B cell (primary cell): ENCODE measurements at regions not wholly inside any gene's neighbourhood (a gene's known extent, or its start where the extent isn't known, plus 50 kb on each side); places are given as distances from the start of the nearest gene placed in this dataset.

ENCODE experiments used
- ATAC-seq: fragments of 200-7000 bp; cut with Tn5 transposase; one replicate; pipeline ENCODE4 v1.10.0; 2021; ENCODE audit warnings: low read depth, mild to moderate bottlenecking, moderate number of reproducible peaks, moderate library complexity
- CTCF ChIA-PET: fragments of 350-600 bp; sonication (Branson Sonifier 250); formaldehyde crosslinking; loops from one replicate; lab custom pipeline; 2021; ENCODE audit warnings: antibody characterized with exemption, inconsistent platforms; lab: Charles Lee
- POLR2A ChIA-PET: fragments of 350-600 bp; sonication (Branson Sonifier 250); formaldehyde crosslinking; loops from one replicate; lab custom pipeline; 2021; ENCODE audit warnings: antibody characterized with exemption; lab: Charles Lee
- DNase-seq: peaks from one replicate; pipeline ENCODE4 v3.0.0; 2013
- H2AFZ ChIP-seq: 2 replicates; pipeline ENCODE4 v1.6.1; 2012; ENCODE audit warnings: mild to moderate bottlenecking, low read depth, low read length; ENCODE audit not compliant: insufficient read depth, poor library complexity, severe bottlenecking
- H3K27ac ChIP-seq, 2 donors: 1 replicate in 1 of 2; 2 replicates in 1 of 2; pipeline ENCODE4 v1.5.1; 2012 to 2013; ENCODE audit warnings: low read length in 2 of 2, mild to moderate bottlenecking in 2 of 2, moderate library complexity in 1 of 2
- H3K27me3 ChIP-seq, 4 experiments: fragments of 200-600 bp in 1 of 4; sonication (generic) in 1 of 4; replicated peaks in 1 of 4; 1 replicate in 2 of 4; 2 replicates in 2 of 4; pipeline versions ENCODE4 v1.6.1 to v1.7.0; 2013 to 2016; ENCODE audit warnings: low read length in 3 of 4, mild to moderate bottlenecking in 2 of 4, mixed read lengths in 1 of 4, moderate library complexity in 1 of 4; ENCODE audit not compliant: insufficient read depth in 4 of 4, control insufficient read depth in 3 of 4; ENCODE audit errors: control extremely low read depth in 1 of 4
- H3K36me3 ChIP-seq, 2 experiments: replicated peaks in 1 of 2; 1 replicate in 1 of 2; 2 replicates in 1 of 2; pipeline versions ENCODE4 v1.6.1 to v1.7.1; 2013; ENCODE audit warnings: low read length in 1 of 2; ENCODE audit not compliant: insufficient read depth in 2 of 2, control insufficient read depth in 1 of 2; ENCODE audit errors: control extremely low read depth in 1 of 2, extremely low read depth in 1 of 2
- H3K4me1 ChIP-seq, 2 donors: fragments of 200-600 bp in 1 of 2; sonication (generic) in 1 of 2; 1 replicate in 1 of 2; 2 replicates in 1 of 2; pipeline versions ENCODE4 v1.5.1 to v1.6.1; 2013 to 2017; ENCODE audit warnings: low read length in 2 of 2; ENCODE audit not compliant: control insufficient read depth in 2 of 2, insufficient read depth in 2 of 2
- H3K4me2 ChIP-seq: replicated peaks from 2 replicates; pipeline ENCODE3; 2012; ENCODE audit warnings: mild to moderate bottlenecking, low read depth, low read length; ENCODE audit not compliant: poor library complexity, severe bottlenecking
- H3K4me3 ChIP-seq, 5 experiments: fragments of 200-600 bp in 1 of 5; sonication (generic) in 1 of 5; 1 replicate in 3 of 5; 2 replicates in 2 of 5; pipeline versions ENCODE4 v1.5.1 to v1.7.0; 2011 to 2016; ENCODE audit warnings: low read length in 4 of 5, mild to moderate bottlenecking in 4 of 5, low read depth in 2 of 5, control low read depth in 1 of 5, moderate library complexity in 1 of 5; ENCODE audit not compliant: insufficient read depth in 1 of 5; ENCODE audit errors: control extremely low read depth in 1 of 5, extremely low read depth in 1 of 5
- H3K79me2 ChIP-seq: fragments of 200-600 bp; sonication (generic); one replicate; pipeline ENCODE4 v1.6.0; 2016; ENCODE audit warnings: low read length; ENCODE audit not compliant: control insufficient read depth, insufficient read depth
- H3K9ac ChIP-seq: fragments of 200-600 bp; sonication (generic); 2 replicates; pipeline ENCODE4 v1.6.1; 2017; ENCODE audit warnings: mild to moderate bottlenecking, low read length, moderate library complexity
- H3K9me3 ChIP-seq, 3 donors: one replicate each; pipeline versions ENCODE4 v1.6.1 to v1.7.1; 2013; ENCODE audit warnings: low read length in 2 of 3; ENCODE audit not compliant: control insufficient read depth in 2 of 3, insufficient read depth in 1 of 3; ENCODE audit errors: control extremely low read depth in 1 of 3
- H4K20me1 ChIP-seq: 2 replicates; pipeline ENCODE4 v1.6.0; 2012; ENCODE audit warnings: mild to moderate bottlenecking, low read length; ENCODE audit not compliant: insufficient read depth, control insufficient read depth, poor library complexity, severe bottlenecking
- H3K27ac Mint-ChIP-seq: one replicate; pipeline ENCODE4 v1.8.0; 2021; ENCODE audit warnings: mixed read lengths
- H3K27me3 Mint-ChIP-seq: one replicate; pipeline ENCODE4 v1.8.0; 2021; ENCODE audit warnings: mixed read lengths
- H3K4me1 Mint-ChIP-seq: one replicate; pipeline ENCODE4 v1.8.0; 2021; ENCODE audit warnings: mixed read lengths
- H3K4me3 Mint-ChIP-seq: one replicate; pipeline ENCODE4 v1.8.0; 2021; ENCODE audit warnings: mixed read lengths
- H3K9me3 Mint-ChIP-seq: one replicate; pipeline ENCODE4 v1.8.0; 2022; ENCODE audit warnings: mixed read lengths; ENCODE audit not compliant: insufficient read depth
- CTCF ChIP-seq: fragments of 200-600 bp; IDR thresholded peaks from one replicate; pipeline ENCODE4 v1.8.0; 2022; ENCODE audit warnings: antibody characterized with exemption, mild to moderate bottlenecking
- EZH2 ChIP-seq: IDR thresholded peaks from 2 replicates; pipeline ENCODE4 v1.6.1; 2012; ENCODE audit warnings: borderline replicate concordance, low read depth, mild to moderate bottlenecking, moderate library complexity, low read length; ENCODE audit not compliant: insufficient read depth, poor library complexity, severe bottlenecking
- WGBS: methylation state at CpG from one replicate; pipeline ENCODE4 v1.1.5; 2013; ENCODE audit warnings: missing lambda C conversion rate; ENCODE audit not compliant: insufficient coverage; 5-methylcytosine and 5-hydroxymethylcytosine counted together
- intact Hi-C: fragments of 100-400 bp; cut with micrococcal nuclease; formaldehyde crosslinking; loops from one replicate; pipeline ENCODE4 v1.10.0; 2022

- CTCF ChIA-PET, result interaction anchor here (0.7 to 5.1 kb wide), 4 partner anchors 27 to 1265 kb away, joined by 3 to 36 read pairs (median 6); partner anchors contain the start of gene SOCS2
- Histone ChIP-seq H3K4me2 (no peak overlapping the region), H3K4me3 (no peak overlapping the region), H3K9me3 (no peaks in the 10 kb centered on the region), H3K4me1 (no peaks in the 10 kb centered on the region), H3K9ac (no peak overlapping the region), H3K27me3 (peaks cover 0 to 7% (median 2%) of the 10 kb centered on the region in 4 experiments), H3K79me2 (no peaks in the 10 kb centered on the region), H2AFZ (no peak overlapping the region), H3K36me3 (no peaks in the 10 kb centered on the region), H4K20me1 (no peaks in the 10 kb centered on the region), H3K27ac (no peak overlapping the region)
- ATAC-seq (no peak), DNase-seq (no peak)
- WGBS, result 84% methylated on average over 9 of the region's 14 CpGs
- Mint-ChIP-seq H3K27me3 (peaks cover 39% of the 10 kb centered on the region), H3K4me3 (no peak overlapping the region), H3K9me3 (no peaks in the 10 kb centered on the region), H3K4me1 (no peaks in the 10 kb centered on the region), H3K27ac (no peak overlapping the region)
- POLR2A ChIA-PET, result no interaction called here
- TF ChIP-seq CTCF (no peak), EZH2 (no peak)
- intact Hi-C loops, result no loop called here
These were observed 74.0 kb upstream of the PLXNC1 start for GRCh38 chr12:94074216-94074979.

GRCh38 chr12:94074980-94075629, 73.3 kb upstream of the PLXNC1 start:
- intact Hi-C loops, result no loop called here
- no peak overlapping the region for H3K27ac Mint-ChIP-seq
- H3K36me3 ChIP-seq, result no peaks in the 10 kb centered on the region
- H3K27ac ChIP-seq, result no peak overlapping the region
- H3K9me3 Mint-ChIP-seq, result no peaks in the 10 kb centered on the region
- H2AFZ ChIP-seq, result no peak overlapping the region
- no peaks in the 10 kb centered on the region for H3K79me2 ChIP-seq
- ChIA-PET CTCF (interaction anchor here (0.7 to 5.1 kb wide), 5 partner anchors 27 to 1265 kb away, joined by 3 to 36 read pairs (median 7); partner anchors contain the start of gene SOCS2), POLR2A (no interaction called here)
- WGBS, result 59% methylated on average over 5 of the region's 5 CpGs
- H4K20me1 ChIP-seq, result no peaks in the 10 kb centered on the region
- H3K4me1 Mint-ChIP-seq, result no peaks in the 10 kb centered on the region
- H3K4me1 ChIP-seq, result no peaks in the 10 kb centered on the region
- ATAC-seq, result no peak
- peaks cover 46% of the 10 kb centered on the region for H3K27me3 Mint-ChIP-seq
- H3K4me2 ChIP-seq, result no peak overlapping the region
- H3K27me3 ChIP-seq, result peaks cover 0 to 7% (median 2%) of the 10 kb centered on the region in 4 experiments
- H3K4me3 ChIP-seq, result no peak overlapping the region
- TF ChIP-seq CTCF (no peak), EZH2 (no peak)
- no peak overlapping the region for H3K4me3 Mint-ChIP-seq
- H3K9me3 ChIP-seq, result no peaks in the 10 kb centered on the region
- H3K9ac ChIP-seq, result no peak overlapping the region
- DNase-seq, result no peak
